HG03342 (cell line): ENCODE measurements at regions not wholly inside any gene's neighbourhood (a gene's known extent, or its start where the extent isn't known, plus 50 kb on each side); places are given as distances from the start of the nearest gene placed in this dataset.

Source experiments
- ATAC-seq: cut with Tn5 transposase; IDR thresholded peaks from one replicate; pipeline ENCODE4 v1.9.1; 2021; ENCODE audit warnings: mild to moderate bottlenecking, moderate library complexity; ENCODE audit not compliant: unreplicated experiment

DNA sequence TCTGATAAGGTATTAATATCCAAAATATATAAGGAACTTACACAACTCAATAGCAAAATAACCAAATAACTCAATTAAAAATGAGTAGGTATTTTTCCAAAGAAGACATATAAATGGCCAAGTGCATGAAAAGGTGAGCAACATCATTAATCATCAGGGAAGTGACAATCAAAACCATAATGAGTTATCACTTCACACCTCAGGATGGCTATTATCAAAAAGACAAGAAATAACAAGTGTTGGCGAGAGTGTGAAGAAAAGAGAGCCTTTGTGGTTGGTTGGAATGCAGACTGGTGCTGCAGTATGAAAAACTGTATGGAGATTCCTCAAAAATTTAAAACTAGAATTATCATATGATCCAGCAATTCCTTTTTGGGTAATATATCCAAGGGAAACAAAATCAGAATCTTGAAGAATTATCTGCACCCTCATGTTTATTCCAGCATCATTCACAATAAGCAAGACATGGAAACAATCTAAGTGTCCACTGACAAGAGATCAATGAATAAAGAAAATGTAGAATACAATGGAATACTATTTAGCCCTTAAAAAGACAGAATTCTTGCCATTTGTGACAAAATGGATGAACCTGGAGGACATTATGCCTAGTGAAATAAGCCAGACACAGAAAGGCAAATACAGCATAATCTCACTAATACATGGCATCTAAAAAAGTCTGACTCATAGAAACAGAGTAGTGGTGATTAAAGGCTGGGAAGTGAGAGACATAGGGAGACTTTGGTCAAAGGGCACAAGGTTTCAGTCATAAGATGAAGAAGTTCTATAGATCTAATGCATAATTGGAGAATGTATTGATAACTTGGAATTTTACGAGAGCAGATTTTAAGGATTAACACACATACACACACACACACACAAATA, 175.6 kb downstream of the FOXA2 start:
- no peak for ATAC-seq

DNA sequence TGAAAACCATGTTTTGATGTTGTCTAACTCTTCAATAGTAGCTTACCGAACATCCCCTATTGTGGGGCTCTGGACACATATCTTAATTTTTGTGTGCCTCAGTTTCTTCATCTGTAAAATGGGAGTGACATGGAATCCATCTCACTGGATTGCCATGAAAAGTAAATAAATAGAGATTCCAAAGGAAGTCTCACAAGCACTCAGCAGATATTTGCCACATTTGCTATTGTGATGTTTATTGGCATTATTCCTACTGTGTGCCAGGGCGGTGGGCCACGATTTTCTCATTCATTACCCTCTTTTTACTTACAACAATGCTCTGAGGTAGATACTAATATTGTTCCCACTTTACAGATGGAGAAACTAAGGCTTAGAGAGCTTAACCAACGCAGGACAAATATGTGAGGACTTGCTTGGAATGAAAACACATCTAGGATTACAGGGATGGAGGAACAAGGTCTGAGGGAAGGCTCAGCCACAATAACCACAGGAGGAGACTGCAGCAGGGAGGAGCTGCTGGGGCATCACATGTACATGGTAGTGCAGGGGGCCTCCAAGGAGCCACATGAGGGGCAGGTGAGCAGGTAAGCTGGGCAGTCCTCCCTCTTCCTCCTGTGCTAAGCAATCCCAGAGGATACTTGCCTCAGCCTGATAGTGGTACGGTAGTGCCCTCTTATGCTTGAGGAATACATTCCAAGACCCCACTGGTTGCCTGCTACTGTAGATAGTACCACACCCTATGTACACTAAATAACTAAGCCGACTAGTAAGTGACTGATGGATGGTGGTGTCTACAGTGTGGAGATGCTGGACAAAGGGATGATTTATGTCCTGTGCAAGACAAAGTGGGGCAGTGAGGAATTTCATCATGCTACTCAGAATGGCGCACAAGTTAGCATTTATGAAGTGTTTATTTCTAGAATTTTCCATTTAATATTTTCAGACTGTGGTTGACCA, 176.9 kb downstream of the FOXA2 start:
- ATAC-seq, result no peak

DNA sequence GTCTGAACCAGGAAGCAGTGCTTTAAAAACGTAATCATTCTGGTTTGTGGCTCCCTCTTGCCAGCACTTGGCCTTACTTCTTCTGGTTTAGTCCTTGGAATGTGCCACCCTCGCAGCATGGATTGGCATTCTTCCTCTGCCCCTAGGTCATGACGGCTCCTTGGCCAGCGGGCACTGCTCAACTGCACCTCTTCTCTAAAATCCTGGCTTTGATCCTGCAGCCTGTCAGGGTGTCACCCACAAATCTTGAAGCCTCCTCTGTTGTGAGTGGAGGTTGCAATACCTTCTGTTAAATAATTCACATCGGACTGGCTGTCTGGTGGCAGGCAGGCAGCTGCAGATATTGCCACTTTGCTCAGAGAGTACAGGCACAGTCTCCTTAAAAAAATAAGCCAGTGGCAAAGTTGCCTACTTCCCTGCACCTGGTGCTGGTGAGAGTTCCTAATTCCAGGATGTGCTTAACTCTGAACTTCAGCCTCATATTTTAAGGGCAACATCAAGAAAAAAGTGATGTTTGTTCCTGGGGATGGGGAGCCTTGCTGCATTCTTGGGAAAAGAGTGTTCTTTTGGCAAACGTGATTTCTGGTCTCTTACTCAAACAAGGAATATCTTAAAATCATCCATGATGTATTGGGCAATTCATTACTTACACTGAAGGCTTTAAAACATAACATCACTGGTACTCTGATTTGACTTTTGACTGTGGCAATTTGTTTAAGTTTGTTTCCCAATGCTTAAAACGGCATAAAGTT, 179.8 kb downstream of the FOXA2 start:
- no peak for ATAC-seq

DNA sequence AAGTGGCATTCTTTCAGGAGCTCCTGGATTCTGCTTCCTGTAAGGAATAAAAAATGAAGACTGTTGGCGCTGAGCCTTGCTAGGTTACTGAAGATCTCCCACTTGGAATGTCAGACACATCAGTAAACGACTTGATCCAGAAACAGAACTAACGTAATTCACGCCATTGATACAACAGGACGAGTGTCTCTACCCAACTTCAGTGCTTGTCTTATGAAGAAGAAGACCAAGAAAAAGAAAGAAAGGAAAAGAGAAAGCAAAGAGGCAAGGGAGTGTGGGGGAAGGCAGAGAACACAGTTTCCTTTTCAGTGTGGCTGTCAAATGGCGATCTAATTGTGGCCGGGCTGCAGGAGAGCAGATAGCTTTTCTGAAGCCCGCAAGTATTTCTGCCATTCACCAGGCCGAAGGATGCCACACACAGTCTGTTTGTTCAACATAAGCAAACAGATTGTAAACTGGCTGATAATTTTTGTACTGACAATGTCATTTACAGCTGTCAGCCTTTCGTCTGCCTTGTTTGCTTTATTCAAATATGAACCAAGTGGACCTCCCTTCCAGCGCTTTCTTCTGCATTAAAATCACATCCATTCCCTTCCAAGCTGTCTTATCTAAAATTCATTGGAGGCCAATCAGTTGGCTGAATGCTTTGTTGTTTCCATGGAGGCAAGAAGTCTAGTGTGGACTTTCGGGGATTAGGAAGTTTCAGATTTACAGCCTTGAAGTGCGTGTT, 180.6 kb downstream of the FOXA2 start:
- no peak for ATAC-seq

DNA sequence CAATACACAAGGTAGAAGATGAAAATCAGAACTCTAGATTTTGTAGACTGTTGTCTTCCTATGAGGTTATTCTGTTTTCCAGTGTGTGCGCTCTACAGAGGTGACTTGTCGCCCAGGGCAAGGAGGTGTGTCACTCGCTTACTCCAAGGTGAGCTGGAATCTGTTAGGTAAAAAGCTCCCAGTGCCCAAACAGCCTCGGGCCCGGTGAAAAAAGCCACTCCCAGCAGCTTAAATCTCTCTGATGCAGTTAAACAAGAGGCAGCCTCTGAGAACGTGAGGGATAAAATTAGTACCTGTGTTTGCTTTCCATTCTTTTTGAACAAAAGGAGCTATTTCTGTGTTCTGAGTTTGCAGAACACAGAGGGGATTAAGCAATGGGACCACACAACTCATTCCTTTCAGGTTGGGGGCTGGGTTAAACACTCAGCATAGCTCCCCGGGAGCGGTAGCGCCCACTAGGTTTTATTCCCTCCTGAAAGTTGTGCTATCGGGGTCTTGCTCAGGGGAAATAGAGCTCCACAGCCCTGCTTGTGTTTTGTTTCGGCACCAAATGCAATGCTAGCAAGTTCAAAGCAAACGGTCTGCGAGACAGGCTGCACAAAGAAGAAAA, 181.2 kb downstream of the FOXA2 start:
- no peak for ATAC-seq

DNA sequence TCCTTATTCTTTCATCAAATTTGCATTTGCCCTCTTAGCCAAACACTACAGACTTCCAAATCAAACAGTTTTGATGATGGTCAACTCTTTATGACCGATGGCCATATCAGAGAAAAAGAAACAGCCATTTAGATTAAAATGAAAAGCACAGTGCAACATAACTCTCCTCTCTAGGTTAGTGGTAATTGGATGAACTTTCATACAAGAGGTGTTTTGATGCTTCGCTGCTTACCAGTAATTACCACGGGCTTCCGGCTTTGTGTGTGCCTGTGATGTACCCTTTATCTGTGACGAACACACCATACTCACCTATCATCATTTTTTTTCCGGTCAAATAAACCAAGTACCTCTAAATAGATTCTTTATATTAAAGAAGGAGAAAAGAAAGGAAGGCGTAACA, 181.8 kb downstream of the FOXA2 start:
- no peak for ATAC-seq

DNA sequence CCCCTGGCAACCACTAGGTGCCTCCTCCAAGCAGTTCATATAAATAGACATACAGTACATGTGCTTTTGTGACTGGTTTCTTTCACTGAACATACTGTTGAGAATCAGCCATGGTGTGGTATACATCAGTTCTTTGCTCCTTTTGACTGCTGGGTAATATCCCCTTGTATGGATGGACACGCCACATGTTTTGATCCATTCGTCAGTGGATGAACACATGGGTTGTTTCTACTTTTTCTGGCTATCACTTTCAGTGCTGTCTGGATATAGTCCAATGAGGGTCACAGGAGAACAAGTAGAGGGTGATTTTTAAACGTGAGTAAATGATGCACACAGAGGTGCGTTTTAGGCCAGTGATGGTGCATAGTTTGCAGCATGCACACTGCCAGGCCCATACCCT, 183.9 kb downstream of the FOXA2 start:
- ATAC-seq, result no peak

DNA sequence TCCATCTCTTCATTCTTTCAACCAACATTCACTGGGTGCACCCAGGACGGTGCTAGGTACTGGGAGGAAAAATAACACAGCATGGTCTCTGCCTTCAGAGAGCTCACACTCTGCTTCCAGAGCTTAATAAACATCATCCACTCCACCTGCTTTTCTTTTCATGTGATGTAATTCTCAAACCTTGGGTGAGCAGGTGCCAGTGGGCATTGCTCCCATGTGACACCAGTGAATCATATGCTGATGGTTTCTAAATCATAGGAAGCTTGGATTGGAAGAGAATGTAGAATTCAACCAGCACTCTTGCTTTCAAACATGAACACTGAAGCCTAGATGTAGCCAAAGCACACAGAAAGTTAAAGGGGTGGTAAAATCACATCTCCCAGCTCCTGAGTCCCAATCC, 189.8 kb downstream of the FOXA2 start:
- no peak for ATAC-seq

DNA sequence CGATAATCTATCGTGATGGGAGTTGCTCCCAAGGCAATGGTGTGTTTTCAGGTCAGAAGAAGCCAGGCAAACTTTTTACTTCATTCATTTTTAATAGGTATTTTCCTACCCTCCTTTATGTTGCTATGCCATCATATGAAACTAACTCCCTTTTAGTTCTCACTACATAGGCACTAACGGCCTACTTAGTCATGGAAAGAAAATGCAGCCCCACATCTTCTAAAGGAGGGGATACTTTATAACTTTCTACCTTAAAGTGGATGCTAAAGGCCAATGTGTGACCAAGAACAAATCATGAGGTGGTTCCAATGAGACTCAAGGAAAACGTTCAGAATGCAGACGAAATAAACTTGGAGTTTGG, 193.8 kb downstream of the FOXA2 start:
- no peak for ATAC-seq

DNA sequence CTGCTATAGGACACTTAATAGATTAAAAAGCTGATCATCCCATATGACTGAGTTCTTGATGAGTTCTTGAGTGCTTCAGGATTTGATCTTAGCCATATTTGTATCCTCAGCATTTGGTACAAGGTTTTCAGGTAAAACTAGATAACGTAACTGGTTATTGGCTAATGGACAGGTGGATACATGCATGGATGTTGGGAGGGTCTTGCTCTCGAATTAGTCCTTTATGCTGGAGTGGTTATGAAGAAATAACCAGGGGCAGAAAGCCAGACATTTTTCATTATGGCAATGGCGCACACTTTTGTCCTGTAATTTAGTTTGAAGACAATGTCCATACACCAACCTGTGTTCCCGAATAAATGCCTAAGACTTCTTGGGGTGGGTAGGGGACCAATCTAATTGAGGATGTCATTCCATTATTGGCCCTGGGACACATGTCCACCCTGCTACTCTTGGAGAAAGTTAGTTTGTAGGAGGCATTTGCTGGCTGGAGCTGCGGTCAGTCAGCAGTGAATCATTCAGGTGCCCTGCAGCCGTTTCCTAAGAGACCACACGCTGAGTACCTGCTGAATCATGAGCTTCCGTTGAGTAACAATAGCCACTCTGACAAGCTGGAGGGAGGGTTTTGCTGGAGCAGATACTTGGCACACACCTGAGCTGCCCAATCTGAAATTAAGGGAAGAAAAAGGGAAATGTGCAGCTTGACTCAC, 194.4 kb downstream of the FOXA2 start:
- ATAC-seq, result no peak

DNA sequence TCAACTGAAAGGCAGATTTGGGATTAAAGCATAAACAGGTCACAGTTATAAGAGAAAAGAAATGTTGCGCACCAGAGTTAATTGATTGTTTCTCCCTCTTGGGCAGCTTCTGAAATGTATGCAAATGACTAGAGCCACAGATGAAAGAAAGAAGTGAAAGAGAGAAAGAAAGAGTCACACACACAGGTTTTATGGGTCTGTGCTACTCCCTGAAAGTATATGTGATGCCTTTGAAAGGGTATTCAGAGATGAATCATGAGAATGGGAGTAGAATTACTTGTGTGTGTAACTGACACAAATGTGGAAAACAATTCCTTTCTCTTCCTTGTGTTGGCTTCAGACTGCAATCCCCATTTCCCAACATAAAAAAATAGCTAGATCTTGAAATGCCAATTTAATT, 196.9 kb downstream of the FOXA2 start:
- ATAC-seq, result no peak

DNA sequence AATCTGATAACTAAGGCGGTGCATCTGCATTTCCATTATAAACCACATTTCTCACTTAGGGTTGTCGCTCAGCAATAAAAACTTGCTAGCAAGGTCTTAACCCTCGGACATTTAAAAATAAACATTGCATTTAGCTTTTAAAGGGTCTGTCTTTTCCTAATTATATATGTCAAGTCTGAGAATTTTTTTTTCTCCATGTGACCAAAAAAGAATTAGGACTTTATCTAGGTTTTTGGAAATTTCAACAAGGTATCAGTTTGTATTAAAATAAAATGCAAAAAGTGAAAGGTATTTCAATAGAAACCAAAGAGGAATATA, 198.1 kb downstream of the FOXA2 start:
- ATAC-seq, result no peak

DNA sequence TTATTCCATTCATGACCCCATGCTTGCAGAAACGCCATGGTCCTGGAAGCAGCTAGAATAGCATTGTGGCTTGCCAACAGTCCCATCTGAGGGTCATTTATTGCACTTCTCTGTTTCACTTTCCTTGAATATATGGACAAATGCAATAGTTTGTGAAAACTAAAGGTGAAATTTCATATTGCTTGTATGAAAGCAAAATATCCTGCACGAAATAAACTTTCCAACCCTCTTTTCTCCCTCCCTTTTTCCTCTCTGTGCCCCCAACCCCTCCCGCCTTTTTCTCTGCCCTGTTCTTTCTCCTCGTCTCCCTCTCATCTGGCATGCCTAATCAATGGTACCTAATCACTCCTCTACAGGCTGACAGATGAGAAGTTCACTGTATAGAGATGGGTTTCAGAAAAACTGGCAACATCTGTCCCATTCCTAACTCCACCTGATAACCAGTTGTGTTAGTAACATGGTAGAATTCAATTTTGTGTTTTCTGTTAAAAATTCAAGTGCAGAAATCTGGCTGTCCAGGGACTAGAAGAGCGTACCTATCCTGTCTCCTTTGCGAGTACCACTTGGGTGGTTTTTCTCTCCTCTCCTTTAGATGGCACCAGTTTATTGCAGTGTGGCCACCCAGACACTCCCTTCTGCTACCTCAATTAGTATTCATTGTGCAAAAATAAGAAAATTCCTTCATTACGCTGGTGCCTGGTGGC, 198.6 kb downstream of the FOXA2 start:
- ATAC-seq, result no peak

DNA sequence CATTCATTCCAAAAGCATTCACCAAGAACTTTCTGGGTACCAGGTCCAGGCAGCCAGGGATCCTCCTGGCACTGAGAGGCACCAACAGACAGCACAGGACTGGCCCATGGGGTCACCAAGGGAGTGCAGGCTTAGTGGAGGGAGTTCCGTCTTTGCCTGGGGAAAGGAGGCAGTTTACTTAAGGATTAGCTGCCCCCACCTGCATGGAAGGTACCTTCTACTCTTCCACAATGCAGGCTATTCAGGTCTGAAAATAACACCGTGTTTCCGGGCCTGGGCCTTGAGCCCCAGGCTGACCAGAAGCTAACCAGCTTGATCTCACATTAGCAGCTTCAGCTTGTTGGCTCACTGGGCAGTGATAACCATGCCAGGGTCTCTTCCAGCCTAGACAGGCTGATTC, 199.4 kb downstream of the FOXA2 start:
- no peak for ATAC-seq

DNA sequence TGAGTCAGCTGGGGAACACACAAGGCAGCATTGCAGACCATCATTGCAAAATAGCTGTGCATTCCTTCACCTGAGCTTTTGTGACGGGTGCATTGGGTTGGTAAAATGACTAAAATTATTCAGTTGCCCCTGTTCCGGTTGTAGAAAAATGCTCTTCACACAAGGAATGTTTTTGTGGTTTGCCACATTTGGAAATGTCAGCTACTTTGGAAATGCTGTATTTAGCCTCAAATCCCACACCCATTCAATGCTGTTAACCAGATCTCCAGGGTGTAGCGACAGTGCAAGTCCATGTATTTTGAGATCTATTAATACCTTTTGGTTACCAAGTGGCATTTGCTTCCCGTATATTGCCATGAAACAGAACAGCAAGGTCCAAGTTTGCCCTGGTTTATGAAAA, 201.2 kb downstream of the FOXA2 start:
- no peak for ATAC-seq

DNA sequence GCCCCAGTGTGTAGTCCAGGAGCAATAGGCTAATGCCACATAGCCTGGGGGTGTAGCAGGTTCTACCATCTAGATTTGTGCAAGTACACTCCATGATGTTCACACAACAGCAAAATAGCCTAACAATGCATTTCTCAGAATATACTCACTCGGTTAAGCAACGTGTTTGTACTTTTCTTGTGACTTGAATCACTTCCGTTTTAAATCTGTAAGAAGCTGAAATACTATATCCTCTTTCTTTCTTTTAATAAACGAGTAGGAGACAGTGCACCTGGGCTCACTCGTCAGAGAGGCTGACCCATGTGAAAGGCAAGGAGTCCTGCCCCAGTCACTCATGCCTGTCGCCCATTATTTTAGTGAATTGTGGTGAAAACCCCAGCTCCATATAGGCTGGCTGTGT, 201.6 kb downstream of the FOXA2 start:
- ATAC-seq, result no peak

DNA sequence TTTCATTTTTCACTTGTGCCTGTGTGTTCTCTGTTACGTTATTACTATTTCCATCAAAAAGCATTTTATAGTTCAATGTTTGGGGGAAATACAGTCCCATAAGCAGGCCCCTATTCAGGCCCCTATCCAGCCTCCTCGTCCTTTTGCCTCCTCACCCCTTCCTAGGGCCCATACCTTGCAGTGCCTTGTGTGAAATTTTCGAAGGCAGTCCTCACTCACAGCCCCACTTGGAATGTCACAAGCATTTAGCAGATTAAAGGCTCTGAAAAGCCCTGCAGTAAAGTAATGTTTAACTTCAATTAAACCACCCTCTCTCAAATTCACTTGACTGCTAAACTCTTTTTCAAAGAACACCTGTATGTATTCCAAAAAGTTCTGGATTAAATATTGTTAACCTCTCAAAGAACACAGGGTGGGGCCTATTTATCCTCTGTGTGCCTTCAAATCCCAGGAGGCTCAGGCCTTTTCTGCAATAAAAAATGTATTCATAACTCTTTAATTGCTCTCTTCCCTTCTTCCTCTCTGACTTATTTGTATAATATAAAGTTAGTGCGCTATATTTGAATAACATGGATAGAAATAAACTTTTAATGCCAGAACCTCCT, 202.5 kb downstream of the FOXA2 start:
- no peak for ATAC-seq

DNA sequence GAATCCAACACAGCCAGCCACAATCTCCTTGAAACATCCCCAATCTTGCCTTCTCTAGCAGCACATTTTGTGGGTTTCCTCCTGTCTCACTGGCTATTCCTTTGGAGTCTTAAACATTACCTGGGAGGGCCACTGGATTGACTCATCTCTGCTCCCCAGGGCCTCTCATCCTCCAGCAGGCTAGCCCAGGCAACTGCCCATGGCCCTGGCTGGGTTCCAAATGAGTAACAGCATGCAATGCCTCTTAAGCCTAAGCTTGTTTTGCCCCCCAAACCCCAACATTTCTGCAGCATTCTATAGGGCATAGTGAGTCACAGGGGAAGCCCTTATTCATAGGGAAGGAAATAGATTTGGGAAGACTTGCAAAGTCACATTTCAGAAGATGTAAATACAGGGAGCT, 204.9 kb downstream of the FOXA2 start:
- no peak for ATAC-seq
